H9 (cell line): ENCODE measurements at regions not wholly inside any gene's neighbourhood (a gene's known extent, or its start where the extent isn't known, plus 50 kb on each side); places are given as distances from the start of the nearest gene placed in this dataset.

Source experiments
- DNase-seq: peaks from one replicate; pipeline ENCODE4 v3.0.0-alpha.2; 2017
- H2AFZ ChIP-seq: one replicate; pipeline ENCODE4 v1.6.1; 2013; ENCODE audit warnings: mild to moderate bottlenecking, low read length, control low read depth, moderate library complexity
- H2AK5ac ChIP-seq: 2 replicates; pipeline ENCODE4 v1.6.1; 2013; ENCODE audit warnings: low read length, control low read depth, mixed read lengths; ENCODE audit not compliant: insufficient read length
- H2BK120ac ChIP-seq: one replicate; pipeline ENCODE4 v1.6.1; 2013; ENCODE audit warnings: low read depth, mild to moderate bottlenecking, low read length, control low read depth, inconsistent platforms; ENCODE audit not compliant: poor library complexity, severe bottlenecking
- H2BK12ac ChIP-seq: 2 replicates; pipeline ENCODE4 v1.6.1; 2013; ENCODE audit warnings: low read length, control low read depth, mixed read lengths, low read depth; ENCODE audit not compliant: insufficient read length
- H2BK15ac ChIP-seq: 2 replicates; pipeline ENCODE4 v1.6.1; 2013; ENCODE audit warnings: low read depth, low read length, control low read depth
- H2BK20ac ChIP-seq: one replicate; pipeline ENCODE4 v1.6.1; 2013; ENCODE audit warnings: low read depth, mild to moderate bottlenecking, low read length, control low read depth, inconsistent platforms; ENCODE audit not compliant: poor library complexity, severe bottlenecking
- H2BK5ac ChIP-seq: 2 replicates; pipeline ENCODE4 v1.6.1; 2013; ENCODE audit warnings: low read length, control low read depth, mixed read lengths; ENCODE audit not compliant: insufficient read length
- H3K14ac ChIP-seq: 2 replicates; pipeline ENCODE4 v1.6.1; 2013; ENCODE audit warnings: low read length, control low read depth; ENCODE audit not compliant: insufficient read depth
- H3K18ac ChIP-seq: 2 replicates; pipeline ENCODE4 v1.6.1; 2013; ENCODE audit warnings: low read depth, mild to moderate bottlenecking, mixed read lengths, low read length, control low read depth; ENCODE audit not compliant: insufficient read length
- H3K23ac ChIP-seq: 2 replicates; pipeline ENCODE4 v1.6.1; 2013; ENCODE audit warnings: low read length, control low read depth, mixed read lengths, low read depth; ENCODE audit not compliant: insufficient read length
- H3K23me2 ChIP-seq: 2 replicates; pipeline ENCODE4 v1.6.1; 2013; ENCODE audit warnings: low read depth, mild to moderate bottlenecking, mixed read lengths, low read length, control low read depth; ENCODE audit not compliant: insufficient read length, poor library complexity, severe bottlenecking
- H3K27ac ChIP-seq: 2 replicates; pipeline ENCODE4 v1.5.1; 2013; ENCODE audit warnings: low read length, control low read depth, mixed read lengths, low read depth; ENCODE audit not compliant: insufficient read length
- H3K27me3 ChIP-seq: 2 replicates; pipeline ENCODE4 v1.6.1; 2013; ENCODE audit warnings: low read length, control low read depth, inconsistent platforms; ENCODE audit not compliant: insufficient read depth
- H3K4ac ChIP-seq: 2 replicates; pipeline ENCODE4 v1.6.1; 2013; ENCODE audit warnings: low read depth, mild to moderate bottlenecking, control low read depth, inconsistent platforms, low read length, moderate library complexity
- H3K4me1 ChIP-seq: 2 replicates; pipeline ENCODE4 v1.6.1; 2013; ENCODE audit warnings: low read length, control low read depth, inconsistent platforms; ENCODE audit not compliant: insufficient read depth
- H3K4me2 ChIP-seq: 2 replicates; pipeline ENCODE4 v1.6.1; 2013; ENCODE audit warnings: low read length, control low read depth, mixed read lengths; ENCODE audit not compliant: insufficient read length, insufficient read depth
- H3K56ac ChIP-seq: 2 replicates; pipeline ENCODE4 v1.6.1; 2013; ENCODE audit warnings: low read depth, mild to moderate bottlenecking, mixed read lengths, low read length, control low read depth; ENCODE audit not compliant: insufficient read length
- H3K79me1 ChIP-seq: 2 replicates; pipeline ENCODE4 v1.6.1; 2013; ENCODE audit warnings: low read depth, mild to moderate bottlenecking, moderate library complexity, low read length, control low read depth, inconsistent platforms; ENCODE audit not compliant: insufficient read depth, poor library complexity, severe bottlenecking
- H3K79me2 ChIP-seq: 2 replicates; pipeline ENCODE4 v1.6.1; 2013; ENCODE audit warnings: low read length, control low read depth, inconsistent platforms; ENCODE audit not compliant: insufficient read depth
- H3K9ac ChIP-seq: 2 replicates; pipeline ENCODE4 v1.6.1; 2013; ENCODE audit warnings: low read length, control low read depth, mixed read lengths; ENCODE audit not compliant: insufficient read length; ENCODE audit errors: extremely low read depth
- H3K9me3 ChIP-seq: one replicate; pipeline ENCODE4 v1.6.1; 2013; ENCODE audit warnings: low read depth, low read length, inconsistent platforms; ENCODE audit not compliant: control insufficient read depth
- H3T11ph ChIP-seq: one replicate; pipeline ENCODE4 v1.6.1; 2013; ENCODE audit warnings: mild to moderate bottlenecking, low read length, control low read depth, inconsistent platforms
- H4K20me1 ChIP-seq: one replicate; pipeline ENCODE4 v1.6.1; 2013; ENCODE audit not compliant: control insufficient read depth, insufficient read length, insufficient read depth
- H4K5ac ChIP-seq: 2 replicates; pipeline ENCODE4 v1.6.1; 2013; ENCODE audit warnings: low read depth, mild to moderate bottlenecking, mixed read lengths, low read length, control low read depth; ENCODE audit not compliant: insufficient read length
- H4K8ac ChIP-seq: replicated peaks from 2 replicates; pipeline ENCODE4 v1.6.1; 2013; ENCODE audit warnings: low read length, control low read depth, mixed read lengths, low read depth; ENCODE audit not compliant: insufficient read length
- H4K91ac ChIP-seq: 2 replicates; pipeline ENCODE4 v1.6.1; 2013; ENCODE audit warnings: low read depth, mild to moderate bottlenecking, moderate library complexity, mixed read lengths, low read length, control low read depth; ENCODE audit not compliant: insufficient read length
- H3K27ac Mint-ChIP-seq, 3 experiments: 2 replicates in 2 of 3; 3 replicates in 1 of 3; pipeline ENCODE4 v1.8.0; 2020 to 2021; ENCODE audit warnings: mixed read lengths in 3 of 3, mild to moderate bottlenecking in 1 of 3, moderate library complexity in 1 of 3
- H3K27me3 Mint-ChIP-seq: 2 replicates; pipeline ENCODE4 v1.8.0; 2021; ENCODE audit warnings: low read depth, mild to moderate bottlenecking, moderate library complexity, mixed read lengths
- H3K36me3 Mint-ChIP-seq, 3 experiments: 2 replicates in 2 of 3; 3 replicates in 1 of 3; pipeline ENCODE4 v1.8.0; 2020 to 2021; ENCODE audit warnings: low read depth in 3 of 3, mixed read lengths in 3 of 3; ENCODE audit not compliant: insufficient read depth in 1 of 3
- H3K4me1 Mint-ChIP-seq, 2 experiments: 2 replicates each; pipeline ENCODE4 v1.8.0; 2020; ENCODE audit warnings: mixed read lengths in 2 of 2
- H3K4me3 Mint-ChIP-seq, 2 experiments: 2 replicates in 1 of 2; 3 replicates in 1 of 2; pipeline ENCODE4 v1.8.0; 2020 to 2021; ENCODE audit warnings: mild to moderate bottlenecking in 2 of 2, mixed read lengths in 2 of 2, moderate library complexity in 1 of 2
- H3K9me3 Mint-ChIP-seq, 2 experiments: 2 replicates in 1 of 2; 3 replicates in 1 of 2; pipeline ENCODE4 v1.8.0; 2020; ENCODE audit warnings: mild to moderate bottlenecking in 2 of 2, mixed read lengths in 2 of 2, moderate library complexity in 1 of 2
- WGBS: extraction: QIAGEN DNeasy Blood & Tissue Kit; methylation state at CpG from one replicate; pipeline ENCODE4 v1.1.7; 2013; ENCODE audit warnings: missing lambda C conversion rate, low lambda C conversion rate, mixed read lengths; ENCODE audit not compliant: insufficient read length; ENCODE audit errors: extremely low coverage; 5-methylcytosine and 5-hydroxymethylcytosine counted together
- TF ChIP-seq, protein P1 (sequence below): fragments of 200-600 bp; sonication (generic); conservative IDR thresholded peaks from 3 replicates; pipeline ENCODE4 v1.8.0; 2021; ENCODE audit warnings: antibody characterized with exemption, mild to moderate bottlenecking

DNA sequence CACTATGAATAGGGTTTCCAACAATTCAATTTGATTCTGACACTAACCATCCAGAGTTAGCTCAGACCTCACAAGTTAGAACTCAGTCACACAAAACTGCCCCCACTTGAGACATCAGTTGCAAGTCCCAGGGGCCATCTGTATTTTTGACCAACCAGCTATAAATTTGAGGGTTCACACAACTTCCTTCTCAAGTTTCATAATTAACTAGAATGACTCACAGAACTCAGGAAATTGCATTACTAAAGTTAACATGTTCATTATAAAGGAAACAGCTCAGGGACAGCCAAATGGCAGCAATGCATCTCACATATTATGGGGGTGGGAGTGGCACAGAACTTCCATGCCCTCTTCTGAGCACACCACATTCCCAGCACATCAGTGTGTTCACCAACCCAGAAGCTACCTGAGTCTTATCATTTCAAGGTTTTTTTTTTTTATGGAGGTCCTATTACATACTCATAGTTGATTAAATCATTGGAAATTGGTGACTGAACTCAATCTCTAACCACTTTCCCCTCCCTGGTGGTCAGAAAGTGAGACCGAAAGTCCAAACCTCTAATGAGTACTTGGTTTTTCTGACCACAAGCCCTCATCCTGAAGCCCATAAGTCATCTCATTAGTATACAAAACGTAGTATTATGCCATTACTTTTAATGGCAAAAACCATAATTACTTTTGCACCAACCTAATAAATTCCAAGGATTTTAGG lies 1721.5 kb upstream of the SEL1L start:
- Histone ChIP-seq H2BK12ac (no peak overlapping the region), H3K4me1 (no peaks in the 10 kb centered on the region), H3K4ac (no peak overlapping the region), H4K5ac (no peak overlapping the region), H3K79me1 (no peaks in the 10 kb centered on the region), H2BK20ac (no peak overlapping the region), H3K79me2 (no peaks in the 10 kb centered on the region), H2AFZ (no peak overlapping the region), H2BK15ac (no peak overlapping the region), H3K4me2 (no peak overlapping the region), H3K23ac (no peak overlapping the region), H3T11ph (no peak overlapping the region), H2BK120ac (no peak overlapping the region), H3K18ac (no peak overlapping the region), H3K14ac (no peak overlapping the region), H4K20me1 (no peaks in the 10 kb centered on the region), H3K27ac (no peak overlapping the region), H2BK5ac (no peak overlapping the region), H3K9ac (no peak overlapping the region), H4K8ac (no peak overlapping the region), H3K56ac (no peak overlapping the region), H3K23me2 (no peaks in the 10 kb centered on the region), H3K9me3 (no peaks in the 10 kb centered on the region), H4K91ac (no peak overlapping the region), H3K27me3 (no peaks in the 10 kb centered on the region), H2AK5ac (no peak overlapping the region)
- Mint-ChIP-seq H3K9me3 (no peaks in the 10 kb centered on the region), H3K4me1 (no peaks in the 10 kb centered on the region), H3K4me3 (no peak overlapping the region), H3K27me3 (no peaks in the 10 kb centered on the region), H3K27ac (no peak overlapping the region), H3K36me3 (no peaks in the 10 kb centered on the region)
- TF ChIP-seq, protein P1, sequence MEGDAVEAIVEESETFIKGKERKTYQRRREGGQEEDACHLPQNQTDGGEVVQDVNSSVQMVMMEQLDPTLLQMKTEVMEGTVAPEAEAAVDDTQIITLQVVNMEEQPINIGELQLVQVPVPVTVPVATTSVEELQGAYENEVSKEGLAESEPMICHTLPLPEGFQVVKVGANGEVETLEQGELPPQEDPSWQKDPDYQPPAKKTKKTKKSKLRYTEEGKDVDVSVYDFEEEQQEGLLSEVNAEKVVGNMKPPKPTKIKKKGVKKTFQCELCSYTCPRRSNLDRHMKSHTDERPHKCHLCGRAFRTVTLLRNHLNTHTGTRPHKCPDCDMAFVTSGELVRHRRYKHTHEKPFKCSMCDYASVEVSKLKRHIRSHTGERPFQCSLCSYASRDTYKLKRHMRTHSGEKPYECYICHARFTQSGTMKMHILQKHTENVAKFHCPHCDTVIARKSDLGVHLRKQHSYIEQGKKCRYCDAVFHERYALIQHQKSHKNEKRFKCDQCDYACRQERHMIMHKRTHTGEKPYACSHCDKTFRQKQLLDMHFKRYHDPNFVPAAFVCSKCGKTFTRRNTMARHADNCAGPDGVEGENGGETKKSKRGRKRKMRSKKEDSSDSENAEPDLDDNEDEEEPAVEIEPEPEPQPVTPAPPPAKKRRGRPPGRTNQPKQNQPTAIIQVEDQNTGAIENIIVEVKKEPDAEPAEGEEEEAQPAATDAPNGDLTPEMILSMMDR = no peak
- WGBS = no CpG with 5 or more reads among the region's 2 CpGs
- no peak for DNase-seq
